ENCODE measurements at regions not wholly inside any gene's neighbourhood (a gene's known extent, or its start where the extent isn't known, plus 50 kb on each side); places are given as distances from the start of the nearest gene placed in this dataset.
"Not testable (repeated sequence)": the region's sequence is repeated elsewhere in the genome, so short reads cannot be mapped to it uniquely, and the experiment has no call there.

DNA sequence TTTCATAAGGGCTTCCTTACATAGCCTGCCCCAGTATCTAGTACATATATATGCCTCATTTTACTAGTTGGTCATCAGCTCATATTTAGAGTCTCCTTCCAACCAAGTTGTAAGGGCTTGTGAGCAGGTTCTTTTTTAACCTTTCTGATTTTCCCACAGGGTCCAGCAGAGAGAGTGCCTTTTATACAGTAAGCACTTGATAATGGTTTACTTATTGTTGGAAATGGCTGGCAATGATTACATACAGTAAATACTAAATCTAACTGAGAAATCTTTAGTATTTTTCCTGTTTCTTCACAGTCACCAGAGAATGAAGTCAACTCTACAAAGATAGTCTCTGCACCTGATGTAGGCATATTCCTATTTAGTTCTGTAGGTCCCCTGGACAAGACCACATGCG, 135.1 kb upstream of the B3GAT2 start:
- 46 to 94% methylated on average over 1 of the region's 1 CpG for WGBS, 2 donors
- no peaks in the 10 kb centered on the region for H3K36me3 ChIP-seq
- no peaks in the 10 kb centered on the region for H3K27me3 ChIP-seq
- no peaks in the 10 kb centered on the region for H3K4me1 ChIP-seq
- no peaks in the 10 kb centered on the region for H3K9me3 ChIP-seq
- no peak for DNase-seq (ENCODE audit: low spot score in 2 of 2)
- TF ChIP-seq EP300 (IDR thresholded peaks at IDR 0.05) (no peak), POLR2A (IDR thresholded peaks at IDR 0.05) (no peak)
- TF ChIP-seq, protein P1, sequence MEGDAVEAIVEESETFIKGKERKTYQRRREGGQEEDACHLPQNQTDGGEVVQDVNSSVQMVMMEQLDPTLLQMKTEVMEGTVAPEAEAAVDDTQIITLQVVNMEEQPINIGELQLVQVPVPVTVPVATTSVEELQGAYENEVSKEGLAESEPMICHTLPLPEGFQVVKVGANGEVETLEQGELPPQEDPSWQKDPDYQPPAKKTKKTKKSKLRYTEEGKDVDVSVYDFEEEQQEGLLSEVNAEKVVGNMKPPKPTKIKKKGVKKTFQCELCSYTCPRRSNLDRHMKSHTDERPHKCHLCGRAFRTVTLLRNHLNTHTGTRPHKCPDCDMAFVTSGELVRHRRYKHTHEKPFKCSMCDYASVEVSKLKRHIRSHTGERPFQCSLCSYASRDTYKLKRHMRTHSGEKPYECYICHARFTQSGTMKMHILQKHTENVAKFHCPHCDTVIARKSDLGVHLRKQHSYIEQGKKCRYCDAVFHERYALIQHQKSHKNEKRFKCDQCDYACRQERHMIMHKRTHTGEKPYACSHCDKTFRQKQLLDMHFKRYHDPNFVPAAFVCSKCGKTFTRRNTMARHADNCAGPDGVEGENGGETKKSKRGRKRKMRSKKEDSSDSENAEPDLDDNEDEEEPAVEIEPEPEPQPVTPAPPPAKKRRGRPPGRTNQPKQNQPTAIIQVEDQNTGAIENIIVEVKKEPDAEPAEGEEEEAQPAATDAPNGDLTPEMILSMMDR (IDR thresholded peaks at IDR 0.05), result no peak
- no peak overlapping the region for H3K4me3 ChIP-seq
- H3K27ac ChIP-seq, result no peak overlapping the region

DNA sequence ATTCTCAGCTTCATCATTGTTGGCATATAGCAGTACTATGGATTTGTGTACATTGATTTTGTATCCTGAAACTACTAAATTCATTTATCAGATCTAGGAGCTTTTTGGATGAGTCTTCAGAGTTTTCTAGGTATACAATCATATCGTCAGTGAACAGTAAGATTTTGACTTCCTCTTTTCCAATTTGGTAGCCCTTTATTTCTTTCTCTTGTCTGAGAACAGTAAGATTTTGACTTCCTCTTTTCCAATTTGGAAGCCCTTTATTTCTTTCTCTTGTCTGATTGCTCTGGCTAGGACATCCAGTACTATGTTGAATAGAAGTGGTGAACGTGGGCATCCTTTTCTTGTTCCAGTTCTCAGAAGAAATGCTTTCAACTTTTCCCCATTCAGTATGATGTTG, 140.4 kb upstream of the B3GAT2 start:
- H3K27me3 ChIP-seq; H3K4me3 ChIP-seq; H3K4me1 ChIP-seq; H3K36me3 ChIP-seq; DNase-seq (ENCODE audit: low spot score in 2 of 2); H3K27ac ChIP-seq: not testable (repeated sequence)
- 78 to 83% methylated on average over 2 of the region's 2 CpGs for WGBS, 2 donors
- H3K9me3 ChIP-seq, result peaks cover 0 to 16% (median 2%) of the 10 kb centered on the region in 4 donors

DNA sequence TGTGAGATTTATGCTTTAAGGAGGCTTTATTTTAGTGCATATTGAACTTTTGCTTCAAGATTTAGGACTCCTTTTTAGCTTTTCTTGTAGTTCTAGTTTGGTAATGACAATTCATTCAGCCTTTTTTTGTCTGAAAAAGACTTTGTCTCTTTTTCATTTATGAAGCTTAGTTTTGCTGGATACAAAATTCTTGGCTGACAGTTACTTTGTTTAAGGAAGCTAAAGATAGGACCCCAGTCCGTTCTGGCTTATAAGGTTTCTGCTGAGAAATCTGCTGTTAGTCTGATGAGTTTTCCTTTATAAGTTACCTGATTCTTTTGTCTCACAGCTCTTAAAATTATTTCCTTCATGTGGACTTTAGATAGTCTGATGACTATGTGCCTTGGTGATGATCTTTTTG, 142.8 kb upstream of the B3GAT2 start:
- Histone ChIP-seq H3K36me3 (no peaks in the 10 kb centered on the region), H3K4me1 (no peaks in the 10 kb centered on the region), H3K27ac (no peak overlapping the region), H3K9me3 (peaks cover 0 to 16% (median 2%) of the 10 kb centered on the region in 4 donors), H3K4me3 (no peak overlapping the region), H3K27me3 (no peaks in the 10 kb centered on the region)
- TF ChIP-seq POLR2A (IDR thresholded peaks at IDR 0.05) (no peak), EP300 (IDR thresholded peaks at IDR 0.05) (no peak)
- TF ChIP-seq, protein P1 (IDR thresholded peaks at IDR 0.05), result no peak
- WGBS, 2 donors, result 74 to 93% methylated on average over 1 of the region's 1 CpG
- DNase-seq (ENCODE audit: low spot score in 2 of 2), result no peak

DNA sequence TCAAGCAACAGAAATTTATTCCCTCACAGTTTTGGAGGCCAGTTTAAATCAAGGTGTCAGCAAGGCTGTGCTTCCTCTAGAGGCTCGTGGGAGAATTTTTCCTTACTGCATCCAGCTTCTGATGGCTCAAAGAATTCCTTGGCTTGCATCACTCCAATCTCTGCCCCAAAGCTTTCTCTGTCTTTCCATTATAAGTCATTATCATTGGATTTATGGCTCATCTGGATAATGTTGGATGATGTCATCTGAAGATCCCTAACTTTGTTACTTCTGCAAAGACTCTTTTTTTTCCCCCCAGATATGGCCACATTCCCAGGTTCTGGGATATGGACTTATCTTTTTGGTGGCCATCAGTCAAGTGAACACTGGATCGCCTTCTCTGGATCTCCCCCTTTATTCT, 146.3 kb upstream of the B3GAT2 start:
- no peak for DNase-seq (ENCODE audit: low spot score in 2 of 2)
- no peaks in the 10 kb centered on the region for H3K36me3 ChIP-seq
- H3K4me3 ChIP-seq, result no peak overlapping the region
- H3K9me3 ChIP-seq, result peaks cover 0 to 16% (median 2%) of the 10 kb centered on the region in 4 donors
- WGBS, 2 donors, result 49 to 75% methylated on average over 2 of the region's 2 CpGs
- H3K4me1 ChIP-seq, result peaks cover 0 to 22% (median 0%) of the 10 kb centered on the region in 4 donors
- TF ChIP-seq POLR2A (IDR thresholded peaks at IDR 0.05), result no peak
- TF ChIP-seq, protein P1 (IDR thresholded peaks at IDR 0.05), result no peak
- no peak for TF ChIP-seq EP300 (IDR thresholded peaks at IDR 0.05)
- no peak overlapping the region for H3K27ac ChIP-seq
- H3K27me3 ChIP-seq, result no peaks in the 10 kb centered on the region

DNA sequence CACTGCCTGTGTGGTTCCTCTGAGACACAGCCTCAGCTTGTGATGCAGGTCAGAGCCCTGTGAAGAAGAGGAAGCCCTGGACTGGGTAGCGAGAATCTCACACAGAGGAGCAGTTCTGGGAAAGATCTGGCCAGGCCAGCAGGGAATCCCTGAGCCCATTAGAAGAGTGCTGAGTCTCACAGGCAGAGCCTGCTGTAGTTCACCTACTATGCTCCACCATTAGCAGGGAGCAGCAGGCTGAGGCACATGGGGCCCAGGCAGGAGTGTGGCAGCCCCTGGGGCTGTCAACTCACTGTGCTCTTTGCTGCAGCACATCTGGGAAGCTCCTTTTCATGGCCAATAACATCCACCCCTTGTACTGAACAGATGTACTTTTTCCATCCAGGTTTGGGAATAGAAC, 146.8 kb upstream of the B3GAT2 start:
- 100% methylated on average over 1 of the region's 1 CpG for WGBS, 2 donors
- Histone ChIP-seq H3K4me3 (no peak overlapping the region), H3K9me3 (peaks cover 0 to 16% (median 2%) of the 10 kb centered on the region in 4 donors), H3K27ac (no peak overlapping the region), H3K4me1 (peaks cover 0 to 27% (median 2%) of the 10 kb centered on the region in 4 donors), H3K27me3 (no peaks in the 10 kb centered on the region), H3K36me3 (no peaks in the 10 kb centered on the region)
- no peak for DNase-seq (ENCODE audit: low spot score in 2 of 2)
- TF ChIP-seq, protein P1 (IDR thresholded peaks at IDR 0.05), result no peak
- TF ChIP-seq POLR2A (IDR thresholded peaks at IDR 0.05) (no peak), EP300 (IDR thresholded peaks at IDR 0.05) (no peak)

DNA sequence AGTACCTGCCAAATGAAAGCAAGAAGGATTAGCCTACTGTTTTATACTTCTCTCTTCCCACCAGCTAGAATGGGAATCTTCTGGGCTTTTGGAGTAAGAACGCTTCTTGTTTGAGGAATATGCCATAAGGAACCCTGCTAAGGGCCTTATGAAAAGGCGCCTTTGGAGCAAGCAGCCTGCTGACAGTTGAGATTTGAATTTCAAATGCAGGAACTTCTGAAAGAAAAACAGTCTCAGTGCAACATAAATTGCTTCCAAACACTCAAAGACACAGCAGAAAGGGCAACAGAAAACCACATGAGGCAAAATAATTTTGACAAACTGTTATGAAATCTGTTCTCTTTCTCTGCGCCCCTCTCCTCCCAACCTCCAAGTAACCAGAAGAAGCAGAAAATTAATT, 149.4 kb upstream of the B3GAT2 start:
- WGBS, 2 donors, result 63 to 67% methylated on average over 3 of the region's 3 CpGs
- DNase-seq (ENCODE audit: low spot score in 2 of 2), result no peak
- TF ChIP-seq, protein P1 (IDR thresholded peaks at IDR 0.05), result no peak
- no peak overlapping the region for H3K27ac ChIP-seq
- no peak overlapping the region for H3K4me3 ChIP-seq
- H3K4me1 ChIP-seq, result peaks cover 0 to 30% (median 2%) of the 10 kb centered on the region in 4 donors
- no peaks in the 10 kb centered on the region for H3K9me3 ChIP-seq
- no peaks in the 10 kb centered on the region for H3K27me3 ChIP-seq
- no peaks in the 10 kb centered on the region for H3K36me3 ChIP-seq

Data from tibial nerve (tissue), 4 donors.